Activated naive CD4-positive, alpha-beta T cell treated with anti-CD3 and anti-CD28 coated beads, Interleukin-2, amount 10 ng/mL, durations not matched to agents 7 days and 5 days (primary cell): ENCODE measurements at regions not wholly inside any gene's neighbourhood (a gene's known extent, or its start where the extent isn't known, plus 50 kb on each side); places are given as distances from the start of the nearest gene placed in this dataset.

ENCODE experiments used
- CTCF ChIA-PET: fragments of 350-600 bp; sonication (Branson Sonifier 250); formaldehyde crosslinking; loops from one replicate; lab custom pipeline; 2021; ENCODE audit warnings: antibody characterized with exemption; lab: Charles Lee
- DNase-seq: peaks from one replicate; pipeline ENCODE4 v3.0.0-alpha.2; 2020
- H3K27ac Mint-ChIP-seq: one replicate; pipeline ENCODE4 v1.8.0; 2021; ENCODE audit warnings: mild to moderate bottlenecking, moderate library complexity, mixed read lengths
- H3K27me3 Mint-ChIP-seq: one replicate; pipeline ENCODE4 v1.8.0; 2021; ENCODE audit warnings: mild to moderate bottlenecking, mixed read lengths
- H3K36me3 Mint-ChIP-seq: one replicate; pipeline ENCODE4 v1.8.0; 2021; ENCODE audit warnings: mixed read lengths
- H3K4me1 Mint-ChIP-seq: one replicate; pipeline ENCODE4 v1.8.0; 2021; ENCODE audit warnings: mixed read lengths
- H3K4me3 Mint-ChIP-seq: one replicate; pipeline ENCODE4 v1.8.0; 2021; ENCODE audit warnings: mild to moderate bottlenecking, moderate library complexity, mixed read lengths
- H3K9me3 Mint-ChIP-seq: one replicate; pipeline ENCODE4 v1.8.0; 2021; ENCODE audit warnings: mixed read lengths

GRCh38 chr12:113766131-113766878 is 199.8 kb downstream of the RBM19 start:
- Mint-ChIP-seq H3K4me3 (no peak overlapping the region), H3K27ac (no peak overlapping the region), H3K36me3 (no peaks in the 10 kb centered on the region), H3K27me3 (peaks cover 5% of the 10 kb centered on the region), H3K4me1 (no peaks in the 10 kb centered on the region), H3K9me3 (no peaks in the 10 kb centered on the region)
- CTCF ChIA-PET = no interaction called here
- DNase-seq = no peak

- CTCF ChIA-PET = no interaction called here
- Mint-ChIP-seq H3K27ac (no peak overlapping the region), H3K4me1 (no peaks in the 10 kb centered on the region), H3K27me3 (peaks cover 5% of the 10 kb centered on the region), H3K36me3 (no peaks in the 10 kb centered on the region), H3K4me3 (no peak overlapping the region), H3K9me3 (no peaks in the 10 kb centered on the region)
- DNase-seq = no peak
Measured at GRCh38 chr12:113764661-113765060, 201.5 kb downstream of the RBM19 start.

- CTCF ChIA-PET = no interaction called here
- Mint-ChIP-seq H3K36me3 (no peaks in the 10 kb centered on the region), H3K4me3 (no peak overlapping the region), H3K9me3 (no peaks in the 10 kb centered on the region), H3K4me1 (no peaks in the 10 kb centered on the region), H3K27ac (no peak overlapping the region), H3K27me3 (peaks cover 5% of the 10 kb centered on the region)
- no peak for DNase-seq
Measured at GRCh38 chr12:113762882-113763816, 203.0 kb downstream of the RBM19 start.

GRCh38 chr12:113762155-113762881 is 203.8 kb downstream of the RBM19 start:
- no peaks in the 10 kb centered on the region for H3K4me1 Mint-ChIP-seq
- no peaks in the 10 kb centered on the region for H3K36me3 Mint-ChIP-seq
- CTCF ChIA-PET = no interaction called here
- DNase-seq = no peak
- H3K27ac Mint-ChIP-seq = no peak overlapping the region
- no peaks in the 10 kb centered on the region for H3K9me3 Mint-ChIP-seq
- peaks cover 5% of the 10 kb centered on the region for H3K27me3 Mint-ChIP-seq
- no peak overlapping the region for H3K4me3 Mint-ChIP-seq

- DNase-seq = no peak
Measured at GRCh38 chr12:113759135-113759534, 207.0 kb downstream of the RBM19 start.

GRCh38 chr12:113758165-113758924 is 207.8 kb downstream of the RBM19 start:
- CTCF ChIA-PET = no interaction called here
- Mint-ChIP-seq H3K4me3 (no peak overlapping the region), H3K27me3 (peaks cover 5% of the 10 kb centered on the region), H3K27ac (no peak overlapping the region), H3K36me3 (no peaks in the 10 kb centered on the region), H3K9me3 (no peaks in the 10 kb centered on the region), H3K4me1 (no peaks in the 10 kb centered on the region)
- DNase-seq = no peak

More at GRCh38 chr12:113759135-113759534, 207.0 kb downstream of the RBM19 start:
- Mint-ChIP-seq H3K36me3 (no peaks in the 10 kb centered on the region), H3K27me3 (peaks cover 5% of the 10 kb centered on the region), H3K27ac (no peak overlapping the region), H3K4me3 (no peak overlapping the region), H3K4me1 (no peaks in the 10 kb centered on the region), H3K9me3 (no peaks in the 10 kb centered on the region)
- CTCF ChIA-PET = no interaction called here

GRCh38 chr12:113757221-113758002 is 208.7 kb downstream of the RBM19 start:
- Mint-ChIP-seq H3K27ac (no peak overlapping the region), H3K4me1 (no peaks in the 10 kb centered on the region), H3K27me3 (peaks cover 5% of the 10 kb centered on the region), H3K9me3 (peaks cover 2% of the 10 kb centered on the region), H3K4me3 (no peak overlapping the region), H3K36me3 (no peaks in the 10 kb centered on the region)
- CTCF ChIA-PET = no interaction called here
- DNase-seq = no peak

- Mint-ChIP-seq H3K9me3 (peaks cover 3% of the 10 kb centered on the region), H3K27me3 (no peaks in the 10 kb centered on the region), H3K27ac (no peak overlapping the region), H3K36me3 (no peaks in the 10 kb centered on the region), H3K4me3 (no peak overlapping the region), H3K4me1 (no peaks in the 10 kb centered on the region)
- CTCF ChIA-PET = no interaction called here
- DNase-seq = no peak
Measured at GRCh38 chr12:113756609-113757008, 209.5 kb downstream of the RBM19 start.

- H3K36me3 Mint-ChIP-seq = no peaks in the 10 kb centered on the region
- CTCF ChIA-PET = no interaction called here
- H3K27ac Mint-ChIP-seq = no peak overlapping the region
- no peaks in the 10 kb centered on the region for H3K27me3 Mint-ChIP-seq
- no peak overlapping the region for H3K4me3 Mint-ChIP-seq
- peaks cover 3% of the 10 kb centered on the region for H3K9me3 Mint-ChIP-seq
- no peaks in the 10 kb centered on the region for H3K4me1 Mint-ChIP-seq
- DNase-seq = no peak
Measured at GRCh38 chr12:113755098-113755497, 211.0 kb downstream of the RBM19 start.

GRCh38 chr12:113751513-113751912 is 214.6 kb downstream of the RBM19 start:
- Mint-ChIP-seq H3K36me3 (no peaks in the 10 kb centered on the region), H3K27ac (no peak overlapping the region), H3K27me3 (peaks cover under 1% of the 10 kb centered on the region), H3K4me3 (no peak overlapping the region), H3K9me3 (peaks cover 3% of the 10 kb centered on the region), H3K4me1 (no peaks in the 10 kb centered on the region)
- DNase-seq = no peak
- CTCF ChIA-PET = no interaction called here

- H3K9me3 Mint-ChIP-seq = peaks cover 3% of the 10 kb centered on the region
- CTCF ChIA-PET = no interaction called here
- no peak overlapping the region for H3K4me3 Mint-ChIP-seq
- DNase-seq = no peak
- peaks cover 6% of the 10 kb centered on the region for H3K27me3 Mint-ChIP-seq
- no peak overlapping the region for H3K27ac Mint-ChIP-seq
- no peaks in the 10 kb centered on the region for H3K4me1 Mint-ChIP-seq
- H3K36me3 Mint-ChIP-seq = no peaks in the 10 kb centered on the region
Measured at GRCh38 chr12:113749433-113749815, 216.7 kb downstream of the RBM19 start.

GRCh38 chr12:113748707-113749432 is 217.3 kb downstream of the RBM19 start:
- CTCF ChIA-PET = no interaction called here
- peaks cover 6% of the 10 kb centered on the region for H3K27me3 Mint-ChIP-seq
- H3K4me3 Mint-ChIP-seq = no peak overlapping the region

GRCh38 chr12:113747017-113747416 is 219.1 kb downstream of the RBM19 start:
- Mint-ChIP-seq H3K4me1 (no peaks in the 10 kb centered on the region), H3K4me3 (no peak overlapping the region), H3K27ac (no peak overlapping the region), H3K27me3 (peaks cover 9% of the 10 kb centered on the region), H3K36me3 (no peaks in the 10 kb centered on the region), H3K9me3 (no peaks in the 10 kb centered on the region)
- CTCF ChIA-PET = no interaction called here
- DNase-seq = no peak

More at GRCh38 chr12:113748707-113749432, 217.3 kb downstream of the RBM19 start:
- Mint-ChIP-seq H3K27ac (no peak overlapping the region), H3K36me3 (no peaks in the 10 kb centered on the region), H3K9me3 (peaks cover 3% of the 10 kb centered on the region), H3K4me1 (no peaks in the 10 kb centered on the region)
- DNase-seq = no peak
